Activated naive CD8-positive, alpha-beta T cell treated with anti-CD3 and anti-CD28 coated beads, Interleukin-2, amount 50 U/mL, for 16 hours (primary cell): ENCODE measurements at regions not wholly inside any gene's neighbourhood (a gene's known extent, or its start where the extent isn't known, plus 50 kb on each side); places are given as distances from the start of the nearest gene placed in this dataset.
"Not testable (repeated sequence)": the region's sequence is repeated elsewhere in the genome, so short reads cannot be mapped to it uniquely, and the experiment has no call there.

Experiments used
- DNase-seq: peaks from one replicate; pipeline ENCODE4 v3.0.0-alpha.2; 2020; ENCODE audit warnings: low read depth, low spot score

DNA sequence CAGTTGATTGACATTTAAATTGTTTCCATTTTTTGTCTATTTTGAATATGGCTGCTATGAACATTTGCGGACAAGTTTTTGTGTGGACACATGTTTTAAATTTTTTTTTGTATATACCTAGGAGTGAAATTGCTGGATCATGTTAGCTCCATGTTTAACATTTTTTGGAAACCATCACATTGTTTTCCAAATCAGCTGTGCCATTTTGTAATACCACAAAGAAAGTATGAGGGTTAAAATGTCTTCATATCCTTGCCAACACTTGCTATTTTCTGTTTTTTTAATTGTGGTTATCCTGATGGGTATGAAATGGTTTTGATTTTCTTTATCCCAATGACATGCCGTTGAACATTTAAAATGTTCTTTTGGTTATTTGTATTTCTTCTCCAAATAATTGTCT is 52.1 kb downstream of the CARTPT start:
- DNase-seq = no peak

GRCh38 chr5:71778678-71779276 is 59.7 kb downstream of the CARTPT start:
- no peak for DNase-seq

GRCh38 chr5:71780597-71780996 is 61.5 kb downstream of the CARTPT start:
- DNase-seq = no peak

- DNase-seq = no peak
These were observed 63.3 kb downstream of the CARTPT start for GRCh38 chr5:71782393-71782770.

DNA sequence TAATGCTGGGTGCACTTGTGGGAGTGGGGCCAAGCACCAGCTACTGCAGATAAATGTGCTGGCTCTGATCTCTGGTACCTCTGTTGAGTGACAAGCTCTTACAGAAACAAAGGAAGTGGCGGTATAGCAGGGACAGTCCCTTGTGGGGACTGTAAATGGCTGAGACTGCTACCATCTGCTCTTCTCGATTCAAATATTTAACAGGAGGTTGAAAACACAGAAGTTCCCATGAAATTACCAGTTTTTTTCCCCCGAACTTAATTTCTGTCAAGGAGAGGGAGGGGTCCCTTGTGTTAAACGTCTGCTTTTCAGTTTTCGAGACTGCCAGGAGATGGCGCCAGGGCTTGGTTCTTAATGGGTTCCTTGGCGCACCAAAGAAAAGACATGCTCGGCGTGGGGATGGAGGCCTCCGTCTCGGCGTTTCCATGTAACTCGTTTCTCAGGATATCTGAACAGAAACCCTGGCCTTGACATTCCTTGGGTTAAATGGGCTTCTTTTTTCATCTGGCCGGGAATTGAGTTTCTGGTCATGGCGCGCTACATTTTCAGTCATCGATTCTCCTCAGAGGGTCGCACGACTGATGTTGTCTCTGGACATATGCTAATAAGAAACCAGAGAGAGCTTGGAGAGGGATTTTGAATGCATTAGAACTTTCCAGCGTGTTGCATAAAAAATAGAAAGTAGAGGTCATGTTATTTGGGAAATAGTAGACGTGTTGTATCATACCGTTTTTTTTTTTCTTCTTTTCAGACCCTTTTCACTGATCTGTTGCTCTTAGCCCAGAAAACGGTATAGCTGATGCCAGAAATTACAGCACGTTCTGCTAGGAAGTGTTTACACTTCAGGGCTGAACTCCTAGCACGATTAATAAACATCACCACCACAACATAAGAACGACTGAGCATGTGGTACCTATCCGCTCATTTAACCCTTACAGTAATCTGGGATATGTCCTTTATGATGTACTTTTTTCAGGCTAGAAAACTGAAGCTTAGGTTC is 64.0 kb downstream of the CARTPT start:
- DNase-seq = no peak

DNA sequence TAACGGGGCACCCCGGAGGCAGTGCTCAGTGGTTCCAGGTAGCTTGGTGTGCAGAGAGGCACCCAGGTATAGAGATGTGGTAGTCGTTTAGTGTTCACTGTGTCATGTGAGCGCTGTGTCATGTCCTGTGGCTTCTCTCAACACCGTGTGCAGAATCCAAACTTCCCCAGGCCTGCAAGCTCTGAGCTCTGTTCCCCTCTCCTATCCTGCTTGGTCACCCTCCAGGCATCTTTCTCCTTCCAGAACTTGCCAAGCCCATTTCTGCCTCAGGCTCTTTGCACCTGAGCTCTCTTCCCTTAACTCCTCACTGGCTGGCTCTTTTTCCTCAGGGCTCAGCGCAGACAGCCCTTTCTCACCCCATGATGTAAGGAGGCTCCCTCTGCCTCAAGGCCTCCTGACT is 64.8 kb downstream of the CARTPT start:
- DNase-seq = no peak

- no peak for DNase-seq
These were observed 67.4 kb downstream of the CARTPT start for GRCh38 chr5:71786337-71787055.

GRCh38 chr5:71788794-71789193 is 69.7 kb downstream of the CARTPT start:
- DNase-seq = no peak

GRCh38 chr5:71789746-71790145 is 70.7 kb downstream of the CARTPT start:
- no peak for DNase-seq

- no peak for DNase-seq
These were observed 71.4 kb downstream of the CARTPT start for GRCh38 chr5:71790433-71790832.

- DNase-seq = not testable (repeated sequence)
These were observed 73.0 kb downstream of the CARTPT start for GRCh38 chr5:71792041-71792440.

GRCh38 chr5:71794061-71794695 is 75.1 kb downstream of the CARTPT start:
- DNase-seq = no peak

DNA sequence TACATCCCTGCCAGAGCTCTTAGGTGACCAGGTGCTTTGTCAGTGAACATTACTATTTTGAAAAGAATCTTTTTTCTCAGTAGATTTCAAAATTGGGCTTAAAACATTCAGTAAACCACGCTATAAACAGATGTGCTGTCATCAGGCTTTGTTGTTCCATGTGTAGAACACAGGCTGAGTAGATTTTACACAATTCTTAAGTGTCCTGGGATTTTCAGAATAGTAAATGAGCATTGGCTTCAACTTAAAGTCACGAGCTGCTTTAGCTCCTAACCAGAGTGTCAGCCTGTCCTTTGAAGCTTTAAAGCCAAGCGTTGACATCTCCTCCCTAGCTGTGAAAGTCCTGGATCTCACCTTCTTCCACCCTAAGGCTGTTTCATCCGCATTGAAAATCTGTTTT is 83.6 kb downstream of the CARTPT start:
- no peak for DNase-seq

GRCh38 chr5:71806711-71807110 is 87.6 kb downstream of the CARTPT start:
- no peak for DNase-seq

- DNase-seq = no peak
These were observed 88.8 kb downstream of the CARTPT start for GRCh38 chr5:71807909-71808308.

GRCh38 chr5:71809446-71809845 is 90.4 kb downstream of the CARTPT start:
- DNase-seq = no peak

DNA sequence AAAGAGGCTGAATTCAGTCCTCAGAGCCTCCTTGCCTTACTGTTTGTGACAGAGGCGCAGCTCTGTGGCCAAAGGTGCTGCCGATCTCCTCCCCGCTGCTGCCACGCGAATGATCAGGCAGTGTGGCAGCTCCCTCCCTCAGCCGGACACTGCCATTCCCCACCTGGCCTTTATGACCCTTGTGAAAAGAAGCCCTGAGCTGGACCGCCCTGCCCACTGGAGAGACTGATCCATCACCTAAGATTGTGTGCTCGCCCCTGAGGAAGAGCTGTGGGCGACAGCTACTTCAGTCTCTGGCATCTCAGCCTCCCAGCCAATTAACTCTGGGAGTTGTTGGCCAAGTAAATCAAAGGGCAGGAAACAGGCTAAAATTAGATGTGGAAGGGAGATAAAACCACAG is 90.9 kb downstream of the CARTPT start:
- DNase-seq = no peak

DNA sequence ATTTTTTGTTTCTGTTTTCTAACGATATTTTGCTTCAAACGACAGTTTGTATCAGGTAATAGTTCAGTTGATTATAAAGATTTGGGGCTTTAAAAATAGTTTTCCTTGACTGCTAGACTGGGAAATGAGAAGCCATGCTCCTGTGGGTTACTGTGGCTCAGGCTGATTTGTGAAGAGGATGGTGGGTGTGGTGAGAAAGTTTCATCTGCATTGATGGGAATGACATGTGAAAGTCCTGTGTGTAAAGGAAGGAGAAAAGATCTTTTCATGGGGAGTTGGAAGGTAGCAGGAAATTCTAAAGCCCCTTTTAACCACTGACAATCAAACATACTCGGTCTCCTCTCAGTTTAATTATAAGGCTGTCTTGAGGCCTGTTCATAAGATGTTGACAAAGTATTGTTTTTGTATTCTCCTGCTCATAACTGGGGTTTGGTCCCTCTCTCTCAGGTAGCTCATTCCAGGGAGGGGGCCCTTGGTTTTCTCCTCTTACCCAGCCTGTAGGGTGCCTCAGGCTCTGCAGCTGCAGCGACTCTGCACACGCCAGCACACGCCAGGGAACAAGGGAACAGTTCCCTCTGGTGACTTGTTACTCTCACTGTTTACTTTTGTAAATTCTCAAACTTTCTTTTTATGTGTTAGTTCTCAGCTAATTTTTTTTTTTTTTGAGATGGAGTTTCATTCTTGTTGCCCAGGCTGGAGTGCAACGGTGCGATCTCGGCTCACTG is 91.6 kb downstream of the CARTPT start:
- no peak for DNase-seq

DNA sequence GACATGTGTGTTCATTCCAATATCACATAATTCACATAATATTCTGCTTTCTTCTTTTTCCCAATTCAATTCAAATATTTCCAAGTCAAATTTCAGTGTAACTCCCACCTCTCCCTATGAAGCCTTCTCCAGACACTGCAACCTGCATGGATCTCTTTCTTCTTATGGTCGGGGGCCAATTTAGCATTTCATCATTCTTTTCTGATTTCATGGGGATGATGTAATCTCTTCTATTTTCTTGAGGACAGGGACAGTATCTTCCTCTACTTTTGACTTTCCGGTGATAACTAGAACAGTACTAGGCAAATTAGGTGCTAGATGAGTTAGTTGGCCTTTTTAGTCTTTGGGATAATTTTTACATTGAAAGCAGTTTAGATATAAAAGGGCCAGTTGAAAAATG is 92.7 kb downstream of the CARTPT start:
- no peak for DNase-seq

DNA sequence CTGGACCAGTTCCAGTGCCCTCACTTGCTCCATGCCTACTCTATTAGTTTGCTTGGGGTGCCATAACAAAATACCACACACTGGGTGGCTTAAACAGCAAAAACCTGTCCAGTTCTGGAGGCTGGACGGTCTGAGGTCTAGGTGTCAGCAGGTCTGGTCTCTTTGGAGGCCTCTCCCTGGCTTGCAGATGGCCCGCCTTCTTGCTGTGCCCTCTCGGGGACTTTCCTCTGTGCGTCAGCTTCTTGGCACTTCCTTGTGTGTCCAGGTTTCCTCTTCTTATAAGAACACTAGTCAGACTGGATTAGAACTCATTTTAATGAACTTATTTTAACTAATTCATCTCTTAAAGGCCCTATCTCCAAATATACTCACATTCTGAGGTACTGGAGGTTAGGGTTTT is 97.2 kb downstream of the CARTPT start:
- no peak for DNase-seq

- no peak for DNase-seq
These were observed 98.8 kb downstream of the CARTPT start for GRCh38 chr5:71817891-71818290.
